ENCODE measurements at regions not wholly inside any gene's neighbourhood (a gene's known extent, or its start where the extent isn't known, plus 50 kb on each side); places are given as distances from the start of the nearest gene placed in this dataset.

DNA sequence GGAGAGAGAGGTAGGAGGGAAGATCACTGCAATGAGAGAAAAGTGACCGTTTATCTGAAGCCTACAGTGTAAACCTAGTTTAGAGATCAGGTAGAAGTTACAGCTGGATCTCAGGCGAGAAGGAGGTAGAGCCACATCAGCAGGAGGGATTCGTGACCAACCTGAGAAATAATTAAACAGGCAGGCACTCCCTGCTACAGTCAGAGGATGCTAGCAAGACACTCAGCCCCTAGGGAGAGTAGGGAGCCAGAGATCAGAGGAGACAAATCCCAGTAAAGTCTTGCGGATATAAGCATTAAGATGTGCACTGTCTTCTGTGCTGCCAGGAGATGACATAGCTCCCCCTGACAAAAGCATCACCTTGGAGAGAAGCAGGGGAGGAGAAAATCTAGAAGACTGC lies 629.1 kb upstream of the SLC39A10 start:
- H3K36me3 ChIP-seq = no peaks in the 10 kb centered on the region
- TF ChIP-seq, protein P1, sequence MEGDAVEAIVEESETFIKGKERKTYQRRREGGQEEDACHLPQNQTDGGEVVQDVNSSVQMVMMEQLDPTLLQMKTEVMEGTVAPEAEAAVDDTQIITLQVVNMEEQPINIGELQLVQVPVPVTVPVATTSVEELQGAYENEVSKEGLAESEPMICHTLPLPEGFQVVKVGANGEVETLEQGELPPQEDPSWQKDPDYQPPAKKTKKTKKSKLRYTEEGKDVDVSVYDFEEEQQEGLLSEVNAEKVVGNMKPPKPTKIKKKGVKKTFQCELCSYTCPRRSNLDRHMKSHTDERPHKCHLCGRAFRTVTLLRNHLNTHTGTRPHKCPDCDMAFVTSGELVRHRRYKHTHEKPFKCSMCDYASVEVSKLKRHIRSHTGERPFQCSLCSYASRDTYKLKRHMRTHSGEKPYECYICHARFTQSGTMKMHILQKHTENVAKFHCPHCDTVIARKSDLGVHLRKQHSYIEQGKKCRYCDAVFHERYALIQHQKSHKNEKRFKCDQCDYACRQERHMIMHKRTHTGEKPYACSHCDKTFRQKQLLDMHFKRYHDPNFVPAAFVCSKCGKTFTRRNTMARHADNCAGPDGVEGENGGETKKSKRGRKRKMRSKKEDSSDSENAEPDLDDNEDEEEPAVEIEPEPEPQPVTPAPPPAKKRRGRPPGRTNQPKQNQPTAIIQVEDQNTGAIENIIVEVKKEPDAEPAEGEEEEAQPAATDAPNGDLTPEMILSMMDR (IDR thresholded peaks at IDR 0.05) = no peak
- H3K4me1 ChIP-seq (ENCODE audit: control insufficient read depth in 1 of 2, low read depth in 2 of 2) = no peaks in the 10 kb centered on the region
- no peaks in the 10 kb centered on the region for H3K9me3 ChIP-seq
- no peak overlapping the region for H3K27ac ChIP-seq
- H3K4me3 ChIP-seq = no peak overlapping the region
- no peaks in the 10 kb centered on the region for H3K27me3 ChIP-seq (replicated peaks; ENCODE audit: insufficient read depth)
- ATAC-seq (ENCODE audit: insufficient number of reproducible peaks, low FRiP score, low read depth) (no peak), DNase-seq (ENCODE audit: low spot score) (no peak)

DNA sequence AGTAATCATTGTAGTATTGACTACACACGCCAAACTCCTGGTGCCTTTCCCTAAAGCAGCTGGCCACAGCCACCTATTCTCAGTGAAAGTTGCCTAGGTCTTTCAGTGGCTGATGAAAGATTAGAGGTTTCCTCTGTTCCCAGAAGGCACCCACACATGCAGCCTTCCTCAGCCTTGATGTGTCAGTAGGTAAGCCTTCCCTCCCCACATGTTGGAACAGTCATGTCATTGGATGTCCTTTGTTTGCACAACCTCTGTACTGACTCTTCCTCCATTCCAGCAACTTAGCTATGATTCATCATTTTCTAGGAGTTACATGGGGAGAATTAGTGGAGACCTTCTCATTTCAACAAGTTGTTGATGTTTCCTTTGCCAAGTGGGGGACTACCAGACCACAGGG lies 630.8 kb upstream of the SLC39A10 start:
- Histone ChIP-seq H3K27me3 (replicated peaks; ENCODE audit: insufficient read depth) (no peaks in the 10 kb centered on the region), H3K4me3 (no peak overlapping the region), H3K4me1 (ENCODE audit: control insufficient read depth in 1 of 2, low read depth in 2 of 2) (no peaks in the 10 kb centered on the region), H3K27ac (no peak overlapping the region), H3K36me3 (no peaks in the 10 kb centered on the region), H3K9me3 (no peaks in the 10 kb centered on the region)
- TF ChIP-seq, protein P1 (IDR thresholded peaks at IDR 0.05) = no peak
- DNase-seq (ENCODE audit: low spot score) = no peak
- no peak for ATAC-seq (ENCODE audit: insufficient number of reproducible peaks, low FRiP score, low read depth)

DNA sequence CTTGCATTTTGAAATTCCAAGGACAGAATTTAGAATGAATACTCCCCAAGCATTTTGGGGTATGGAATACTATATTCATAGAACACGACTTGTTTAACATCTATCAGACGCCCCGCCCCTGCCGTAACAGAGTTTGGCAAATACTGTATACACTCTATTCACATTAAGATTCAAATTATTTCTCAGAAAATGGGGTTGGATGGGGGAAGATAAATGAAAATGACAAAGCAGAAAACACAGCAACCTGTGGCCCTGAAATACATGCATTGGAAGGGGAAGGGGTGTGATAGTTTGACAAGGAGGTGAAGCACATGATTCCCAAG lies 634.6 kb upstream of the SLC39A10 start:
- no peak overlapping the region for H3K4me3 ChIP-seq
- H3K27ac ChIP-seq = no peak overlapping the region
- no peaks in the 10 kb centered on the region for H3K4me1 ChIP-seq (ENCODE audit: control insufficient read depth in 1 of 2, low read depth in 2 of 2)
- no peak for DNase-seq (ENCODE audit: low spot score)
- no peaks in the 10 kb centered on the region for H3K27me3 ChIP-seq (replicated peaks; ENCODE audit: insufficient read depth)
- H3K9me3 ChIP-seq = no peaks in the 10 kb centered on the region
- no peaks in the 10 kb centered on the region for H3K36me3 ChIP-seq
- TF ChIP-seq, protein P1 (IDR thresholded peaks at IDR 0.05) = no peak
- no peak for ATAC-seq (ENCODE audit: insufficient number of reproducible peaks, low FRiP score, low read depth)

DNA sequence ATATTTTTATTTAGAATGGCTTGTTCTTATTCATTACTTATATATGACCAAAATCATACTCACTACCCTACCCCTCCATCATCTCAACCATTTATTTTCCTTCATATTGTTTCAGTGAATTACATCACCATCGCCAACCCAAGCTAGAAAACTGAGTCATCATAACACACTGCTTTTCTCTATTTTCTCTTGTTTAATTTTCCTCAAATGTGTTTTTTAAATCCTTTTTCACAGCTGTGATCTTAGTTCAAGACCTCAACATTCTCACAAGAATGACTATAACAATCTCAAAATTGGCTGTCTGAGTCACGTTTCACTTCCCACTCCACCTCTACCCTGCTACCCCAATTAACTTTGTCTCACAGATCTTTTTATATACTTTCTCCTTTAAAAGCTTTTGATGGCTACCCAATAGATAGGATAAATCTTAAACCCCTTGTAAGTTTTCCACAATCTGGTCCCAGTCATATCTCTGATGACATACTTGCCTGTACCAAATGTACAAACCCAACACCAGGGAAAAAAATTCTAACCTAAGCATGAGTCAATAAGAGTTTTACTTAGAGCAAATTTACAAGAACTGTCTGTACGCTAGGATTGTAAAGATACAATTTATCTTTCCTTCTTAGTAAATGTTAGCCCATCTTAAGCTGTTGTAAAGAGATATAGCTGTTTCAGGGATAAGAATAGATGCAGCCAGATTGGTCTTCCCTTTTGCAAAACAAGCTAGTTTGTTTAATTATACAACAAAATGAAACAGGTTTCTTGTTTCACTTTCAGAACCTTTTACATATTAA lies 635.1 kb upstream of the SLC39A10 start:
- Histone ChIP-seq H3K36me3 (no peaks in the 10 kb centered on the region), H3K4me1 (ENCODE audit: control insufficient read depth in 1 of 2, low read depth in 2 of 2) (no peaks in the 10 kb centered on the region), H3K4me3 (no peak overlapping the region), H3K27me3 (replicated peaks; ENCODE audit: insufficient read depth) (no peaks in the 10 kb centered on the region), H3K27ac (no peak overlapping the region), H3K9me3 (no peaks in the 10 kb centered on the region)
- TF ChIP-seq, protein P1 (IDR thresholded peaks at IDR 0.05) = no peak
- ATAC-seq (ENCODE audit: insufficient number of reproducible peaks, low FRiP score, low read depth) = no peak
- no peak for DNase-seq (ENCODE audit: low spot score)

GRCh38 chr2:195018462-195018861 lies 638.6 kb upstream of the SLC39A10 start:
- H3K4me1 ChIP-seq (ENCODE audit: control insufficient read depth in 1 of 2, low read depth in 2 of 2) = no peaks in the 10 kb centered on the region
- no peak for ATAC-seq (ENCODE audit: insufficient number of reproducible peaks, low FRiP score, low read depth)

More at GRCh38 chr2:195018462-195018861, 638.6 kb upstream of the SLC39A10 start:
- TF ChIP-seq, protein P1 (IDR thresholded peaks at IDR 0.05) = no peak
- no peak for DNase-seq (ENCODE audit: low spot score)
- no peak overlapping the region for H3K4me3 ChIP-seq
- no peaks in the 10 kb centered on the region for H3K36me3 ChIP-seq
- H3K27me3 ChIP-seq (replicated peaks; ENCODE audit: insufficient read depth) = no peaks in the 10 kb centered on the region
- H3K9me3 ChIP-seq = no peaks in the 10 kb centered on the region
- no peak overlapping the region for H3K27ac ChIP-seq

Data from thoracic aorta (tissue), 2 donors.